IMR-90 (cell line): ENCODE measurements at regions not wholly inside any gene's neighbourhood (a gene's known extent, or its start where the extent isn't known, plus 50 kb on each side); places are given as distances from the start of the nearest gene placed in this dataset.

Experiments
- ATAC-seq: fragments of 200-7000 bp; cut with Tn5 transposase; 2 replicates; pipeline ENCODE4 v1.9.1; 2020; ENCODE audit warnings: low read depth, mild to moderate bottlenecking, moderate library complexity
- BruUV-seq: library from RNA; stranded (reverse); fragments of 400-500 nt; replicated peaks from 2 replicates; lab custom pipeline; 2021; lab: Mats Ljungman, UMichigan
- CTCF ChIA-PET: fragments of 300-600 bp; formaldehyde crosslinking; extraction: SDS; loops from one replicate; lab custom pipeline; 2021; ENCODE audit warnings: antibody characterized with exemption; lab: Yijun Ruan, JAX
- POLR2A ChIA-PET: fragments of 300-600 bp; sonication (Branson Sonifier 250); formaldehyde crosslinking; loops from one replicate; lab custom pipeline; 2022; ENCODE audit warnings: antibody characterized with exemption; ENCODE audit not compliant: unreplicated experiment; lab: Charles Lee
- DNase-seq: peaks from one replicate; pipeline ENCODE4 v3.0.0; 2013
- H2AFZ ChIP-seq: replicated peaks from 2 replicates; pipeline ENCODE3; 2013; ENCODE audit warnings: low read length, mild to moderate bottlenecking; ENCODE audit not compliant: poor library complexity
- H2AK5ac ChIP-seq: 2 replicates; pipeline ENCODE4 v1.6.1; 2013; ENCODE audit warnings: low read depth, low read length, inconsistent platforms
- H2AK9ac ChIP-seq: replicated peaks from 2 replicates; pipeline ENCODE3; 2013; ENCODE audit warnings: mild to moderate bottlenecking, low read depth, low read length, moderate library complexity; ENCODE audit not compliant: poor library complexity
- H2BK120ac ChIP-seq: 2 replicates; pipeline ENCODE4 v1.6.1; 2013; ENCODE audit warnings: low read depth, low read length, inconsistent platforms
- H2BK15ac ChIP-seq: 3 replicates; pipeline ENCODE4 v1.6.1; 2013; ENCODE audit warnings: low read depth, low read length, inconsistent platforms
- H2BK20ac ChIP-seq: 2 replicates; pipeline ENCODE4 v1.6.1; 2013; ENCODE audit warnings: low read depth, mild to moderate bottlenecking, inconsistent platforms, low read length, moderate library complexity
- H2BK5ac ChIP-seq: 2 replicates; pipeline ENCODE4 v1.6.1; 2013; ENCODE audit warnings: mild to moderate bottlenecking, low read depth, low read length, inconsistent platforms; ENCODE audit not compliant: poor library complexity, severe bottlenecking
- H3K14ac ChIP-seq: replicated peaks from 2 replicates; pipeline ENCODE4 v1.6.1; 2013; ENCODE audit warnings: low read depth, low read length, inconsistent platforms
- H3K18ac ChIP-seq: 2 replicates; pipeline ENCODE4 v1.6.1; 2013; ENCODE audit warnings: low read depth, low read length, control low read depth
- H3K23ac ChIP-seq: 2 replicates; pipeline ENCODE4 v1.6.1; 2013; ENCODE audit warnings: low read depth, low read length, inconsistent platforms
- H3K27ac ChIP-seq: 2 replicates; pipeline ENCODE4 v1.5.1; 2013; ENCODE audit warnings: mild to moderate bottlenecking, control low read depth, low read length; ENCODE audit not compliant: insufficient read depth
- H3K27me3 ChIP-seq: 2 replicates; pipeline ENCODE4 v1.6.1; 2013; ENCODE audit warnings: low read length; ENCODE audit not compliant: control insufficient read depth, insufficient read depth
- H3K36me3 ChIP-seq: 2 replicates; pipeline ENCODE4 v1.6.1; 2013; ENCODE audit warnings: low read length, mixed read lengths; ENCODE audit not compliant: control insufficient read depth, insufficient read depth
- H3K4ac ChIP-seq: 2 replicates; pipeline ENCODE4 v1.6.1; 2013; ENCODE audit warnings: low read depth, low read length, inconsistent platforms
- H3K4me1 ChIP-seq: 2 replicates; pipeline ENCODE4 v1.6.1; 2013; ENCODE audit warnings: low read length, mixed read lengths; ENCODE audit not compliant: control insufficient read depth, insufficient read depth
- H3K4me2 ChIP-seq: 2 replicates; pipeline ENCODE4 v1.6.1; 2013; ENCODE audit warnings: low read depth, mild to moderate bottlenecking, control low read depth, low read length, moderate library complexity
- H3K4me3 ChIP-seq: 2 replicates; pipeline ENCODE4 v1.5.1; 2013; ENCODE audit warnings: low read depth, mild to moderate bottlenecking, control low read depth, low read length, moderate library complexity; ENCODE audit not compliant: insufficient read depth
- H3K56ac ChIP-seq: 2 replicates; pipeline ENCODE4 v1.6.1; 2013; ENCODE audit warnings: low read length, inconsistent platforms; ENCODE audit not compliant: insufficient read depth; ENCODE audit errors: extremely low read depth
- H3K79me1 ChIP-seq, 2 experiments: 2 replicates each; pipeline ENCODE4 v1.6.1; 2013; ENCODE audit warnings: low read length in 2 of 2, inconsistent platforms in 1 of 2, low read depth in 1 of 2
- H3K9ac ChIP-seq: 2 replicates; pipeline ENCODE4 v1.6.1; 2013; ENCODE audit warnings: low read depth, low read length, control low read depth
- H3K9me1 ChIP-seq: 2 replicates; pipeline ENCODE4 v1.6.1; 2013; ENCODE audit warnings: low read length, inconsistent platforms; ENCODE audit not compliant: insufficient read depth
- H3K9me3 ChIP-seq: 2 replicates; pipeline ENCODE4 v1.6.1; 2013; ENCODE audit warnings: low read length; ENCODE audit not compliant: control insufficient read depth, insufficient read depth
- H4K20me1 ChIP-seq: 2 replicates; pipeline ENCODE4 v1.6.1; 2013; ENCODE audit warnings: low read length, inconsistent platforms; ENCODE audit not compliant: insufficient read depth
- H4K5ac ChIP-seq: 2 replicates; pipeline ENCODE4 v1.6.1; 2013; ENCODE audit warnings: mild to moderate bottlenecking, low read depth, low read length, control low read depth
- H4K8ac ChIP-seq, 2 experiments: 2 replicates each; pipeline ENCODE4 v1.6.1; 2013; ENCODE audit warnings: low read depth in 2 of 2, low read length in 2 of 2, control low read depth in 1 of 2, inconsistent platforms in 1 of 2
- H4K91ac ChIP-seq: 2 replicates; pipeline ENCODE4 v1.6.1; 2013; ENCODE audit warnings: low read depth, low read length, inconsistent platforms; ENCODE audit not compliant: insufficient read depth
- BHLHE40 ChIP-seq: fragments of 150-350 bp; IDR thresholded peaks from 2 replicates; pipeline ENCODE4 v1.6.1; 2016; ENCODE audit warnings: mild to moderate bottlenecking, low read depth, low read length
- CEBPB ChIP-seq: IDR thresholded peaks from 2 replicates; pipeline ENCODE4 v1.6.1; 2012; ENCODE audit warnings: low read depth, low read length, improper control_type of control experiment
- CHD1 ChIP-seq: IDR thresholded peaks from 2 replicates; pipeline ENCODE4 v1.6.1; 2012; ENCODE audit warnings: low read depth, low read length, improper control_type of control experiment
- FOS ChIP-seq: fragments of 150-350 bp; IDR thresholded peaks from 2 replicates; pipeline ENCODE4 v1.6.1; 2016; ENCODE audit warnings: low read depth, low read length
- MAZ ChIP-seq: IDR thresholded peaks from 2 replicates; pipeline ENCODE4 v1.6.1; 2012; ENCODE audit warnings: low read depth, mild to moderate bottlenecking, low read length, improper control_type of control experiment, moderate library complexity, borderline replicate concordance
- MXI1 ChIP-seq: IDR thresholded peaks from 2 replicates; pipeline ENCODE4 v1.6.1; 2012; ENCODE audit warnings: low read depth, mild to moderate bottlenecking, low read length, moderate library complexity, borderline replicate concordance
- NFE2L2 ChIP-seq: fragments of 150-350 bp; IDR thresholded peaks from 2 replicates; pipeline ENCODE4 v1.6.1; 2016; ENCODE audit warnings: low read depth, mild to moderate bottlenecking, low read length
- POLR2A ChIP-seq: IDR thresholded peaks from 2 replicates; pipeline ENCODE4 v1.6.1; 2012; ENCODE audit warnings: mild to moderate bottlenecking, low read depth, low read length
- RFX5 ChIP-seq: IDR thresholded peaks from 2 replicates; pipeline ENCODE4 v1.8.0; 2012; ENCODE audit warnings: low read depth, mild to moderate bottlenecking, low read length, moderate library complexity
- SMC3 ChIP-seq: fragments of 150-350 bp; IDR thresholded peaks from 2 replicates; pipeline ENCODE4 v1.6.1; 2016; ENCODE audit warnings: low read depth, mild to moderate bottlenecking, antibody characterized with exemption, low read length, moderate library complexity
- WGBS, 2 experiments: methylation state at CpG; one replicate each; pipeline versions ENCODE4 v1.1.5 to v1.1.7; 2013; ENCODE audit warnings: missing lambda C conversion rate in 2 of 2; ENCODE audit not compliant: insufficient read length in 1 of 2; ENCODE audit errors: extremely low coverage in 2 of 2; 5-methylcytosine and 5-hydroxymethylcytosine counted together
- dilution Hi-C: fragments of 300-500 bp; cut with HindIII; formaldehyde crosslinking; loops from one replicate; pipeline ENCODE4 v1.14.3; 2018; ENCODE audit warnings: low sequenced_read_pairs; ENCODE audit not compliant: unreplicated experiment
- in situ Hi-C: fragments of 300-500 bp; cut with MboI; formaldehyde crosslinking; loops from 3 replicates; pipeline ENCODE4 v1.14.3; 2019; ENCODE audit warnings: low sequenced_read_pairs, inconsistent platforms, mixed read lengths
- intact Hi-C: fragments of 100-400 bp; cut with micrococcal nuclease; formaldehyde crosslinking; loops from 2 replicates; pipeline ENCODE4 v1.10.0; 2022
- TF ChIP-seq, protein P1 (sequence below): fragments of 150-350 bp; IDR thresholded peaks from 2 replicates; pipeline ENCODE4 v1.6.1; 2017; ENCODE audit warnings: mild to moderate bottlenecking, antibody characterized with exemption, low read length, low read depth
- TF ChIP-seq, protein P2 (sequence below): fragments of 150-350 bp; IDR thresholded peaks from 2 replicates; pipeline ENCODE4 v1.6.1; 2016; ENCODE audit warnings: low read depth, mild to moderate bottlenecking, low read length, moderate library complexity, borderline replicate concordance
- TF ChIP-seq, protein P3 (sequence below): conservative IDR thresholded peaks from 2 replicates; pipeline ENCODE4 v1.5.1; 2012; ENCODE audit warnings: mild to moderate bottlenecking, low read depth, low read length, improper control_type of control experiment

DNA sequence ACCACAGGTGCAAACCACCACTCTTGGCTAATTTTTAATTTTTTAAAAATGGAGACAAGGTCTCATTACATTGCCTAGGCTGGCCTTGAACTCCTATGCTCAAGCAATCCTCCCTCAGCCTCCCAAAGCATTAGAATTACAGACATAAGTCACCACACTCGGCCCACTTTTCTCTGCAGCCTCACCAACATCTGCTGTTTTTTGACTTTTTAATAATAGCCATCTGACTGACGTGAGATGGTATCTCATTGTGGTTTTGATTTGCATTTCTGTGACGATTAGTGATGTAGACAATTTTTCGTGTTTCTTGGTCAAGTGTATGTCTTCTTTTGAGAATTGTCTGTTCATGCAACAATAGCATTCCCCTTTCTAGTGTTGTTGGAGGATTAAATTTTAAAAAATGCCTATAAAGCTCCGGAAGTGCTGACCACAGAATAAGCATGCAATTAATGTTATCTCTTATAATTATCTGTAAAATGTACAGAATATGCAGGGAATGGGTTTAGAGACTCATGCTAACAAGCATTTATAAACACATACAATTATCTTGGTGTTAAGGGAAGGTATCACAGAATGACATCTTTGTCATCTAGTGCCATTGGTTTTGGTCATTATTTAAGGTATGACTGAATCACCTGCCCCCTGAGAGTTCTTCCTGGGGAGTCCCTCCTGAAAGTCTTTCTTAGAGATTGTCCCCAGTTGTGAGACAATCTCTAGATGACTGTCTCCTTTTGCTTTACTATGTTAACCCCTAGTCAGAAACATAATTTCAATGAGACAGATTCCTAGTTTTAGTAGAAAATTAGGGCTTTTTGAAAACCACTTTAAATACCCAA is 118.5 kb upstream of the SERTM1 start:
- Histone ChIP-seq H3K4ac (no peak overlapping the region), H2BK20ac (no peak overlapping the region), H2AFZ (no peak overlapping the region), H3K18ac (no peak overlapping the region), H2BK5ac (no peak overlapping the region), H3K79me1 (no peaks in the 10 kb centered on the region), H3K9me1 (no peaks in the 10 kb centered on the region), H3K23ac (no peak overlapping the region), H4K8ac (no peak overlapping the region), H3K14ac (no peak overlapping the region), H3K9me3 (no peaks in the 10 kb centered on the region), H2AK5ac (no peak overlapping the region), H3K56ac (no peak overlapping the region), H3K9ac (no peak overlapping the region), H3K36me3 (no peaks in the 10 kb centered on the region), H3K4me3 (no peak overlapping the region), H4K20me1 (no peaks in the 10 kb centered on the region), H2BK15ac (no peak overlapping the region), H2BK120ac (no peak overlapping the region), H2AK9ac (no peak overlapping the region), H3K4me2 (no peak overlapping the region), H4K91ac (no peak overlapping the region), H4K5ac (no peak overlapping the region), H3K4me1 (no peaks in the 10 kb centered on the region), H3K27me3 (no peaks in the 10 kb centered on the region), H3K27ac (no peak overlapping the region)
- ChIA-PET POLR2A (no interaction called here), CTCF (interaction anchor here (1.1 kb wide), 1 partner anchor 14 kb away, joined by 3 read pairs; no protein-coding TSS in a partner anchor)
- no peak for ATAC-seq
- WGBS, 2 experiments, result no CpG with 5 or more reads among the region's 5 CpGs
- DNase-seq, result no peak
- in situ Hi-C loops (no loop called here), intact Hi-C loops (no loop called here), dilution Hi-C loops (no loop called here)
- TF ChIP-seq, protein P1, sequence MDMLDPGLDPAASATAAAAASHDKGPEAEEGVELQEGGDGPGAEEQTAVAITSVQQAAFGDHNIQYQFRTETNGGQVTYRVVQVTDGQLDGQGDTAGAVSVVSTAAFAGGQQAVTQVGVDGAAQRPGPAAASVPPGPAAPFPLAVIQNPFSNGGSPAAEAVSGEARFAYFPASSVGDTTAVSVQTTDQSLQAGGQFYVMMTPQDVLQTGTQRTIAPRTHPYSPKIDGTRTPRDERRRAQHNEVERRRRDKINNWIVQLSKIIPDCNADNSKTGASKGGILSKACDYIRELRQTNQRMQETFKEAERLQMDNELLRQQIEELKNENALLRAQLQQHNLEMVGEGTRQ, result no peak
- TF ChIP-seq CEBPB (no peak), FOS (no peak), POLR2A (no peak), BHLHE40 (no peak), MXI1 (no peak), SMC3 (no peak), RFX5 (no peak), NFE2L2 (no peak), CHD1 (no peak), MAZ (no peak)
- TF ChIP-seq, protein P2, sequence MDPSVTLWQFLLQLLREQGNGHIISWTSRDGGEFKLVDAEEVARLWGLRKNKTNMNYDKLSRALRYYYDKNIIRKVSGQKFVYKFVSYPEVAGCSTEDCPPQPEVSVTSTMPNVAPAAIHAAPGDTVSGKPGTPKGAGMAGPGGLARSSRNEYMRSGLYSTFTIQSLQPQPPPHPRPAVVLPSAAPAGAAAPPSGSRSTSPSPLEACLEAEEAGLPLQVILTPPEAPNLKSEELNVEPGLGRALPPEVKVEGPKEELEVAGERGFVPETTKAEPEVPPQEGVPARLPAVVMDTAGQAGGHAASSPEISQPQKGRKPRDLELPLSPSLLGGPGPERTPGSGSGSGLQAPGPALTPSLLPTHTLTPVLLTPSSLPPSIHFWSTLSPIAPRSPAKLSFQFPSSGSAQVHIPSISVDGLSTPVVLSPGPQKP, result no peak
- TF ChIP-seq, protein P3, sequence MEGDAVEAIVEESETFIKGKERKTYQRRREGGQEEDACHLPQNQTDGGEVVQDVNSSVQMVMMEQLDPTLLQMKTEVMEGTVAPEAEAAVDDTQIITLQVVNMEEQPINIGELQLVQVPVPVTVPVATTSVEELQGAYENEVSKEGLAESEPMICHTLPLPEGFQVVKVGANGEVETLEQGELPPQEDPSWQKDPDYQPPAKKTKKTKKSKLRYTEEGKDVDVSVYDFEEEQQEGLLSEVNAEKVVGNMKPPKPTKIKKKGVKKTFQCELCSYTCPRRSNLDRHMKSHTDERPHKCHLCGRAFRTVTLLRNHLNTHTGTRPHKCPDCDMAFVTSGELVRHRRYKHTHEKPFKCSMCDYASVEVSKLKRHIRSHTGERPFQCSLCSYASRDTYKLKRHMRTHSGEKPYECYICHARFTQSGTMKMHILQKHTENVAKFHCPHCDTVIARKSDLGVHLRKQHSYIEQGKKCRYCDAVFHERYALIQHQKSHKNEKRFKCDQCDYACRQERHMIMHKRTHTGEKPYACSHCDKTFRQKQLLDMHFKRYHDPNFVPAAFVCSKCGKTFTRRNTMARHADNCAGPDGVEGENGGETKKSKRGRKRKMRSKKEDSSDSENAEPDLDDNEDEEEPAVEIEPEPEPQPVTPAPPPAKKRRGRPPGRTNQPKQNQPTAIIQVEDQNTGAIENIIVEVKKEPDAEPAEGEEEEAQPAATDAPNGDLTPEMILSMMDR, result no peak
- no TSS peak for BruUV-seq
